HCT116 (cell line): ENCODE measurements at regions not wholly inside any gene's neighbourhood (a gene's known extent, or its start where the extent isn't known, plus 50 kb on each side); places are given as distances from the start of the nearest gene placed in this dataset.
A peak's percentile ranks its signal among the peaks of the same experiment; 100 is the strongest.

Source experiments
- ATAC-seq: fragments of 200-7000 bp; cut with Tn5 transposase; 2 replicates; pipeline ENCODE4 v1.9.1; 2020; ENCODE audit warnings: mild to moderate bottlenecking, moderate library complexity
- BruUV-seq: library from RNA; stranded (reverse); fragments of 400-500 nt; replicated peaks from 2 replicates; lab custom pipeline; 2021; lab: Mats Ljungman, UMichigan
- CTCF ChIA-PET: fragments of 300-600 bp; sonication (Branson Sonifier 250); formaldehyde crosslinking; loops from one replicate; lab custom pipeline; 2021; ENCODE audit warnings: antibody characterized with exemption; lab: Charles Lee
- POLR2A ChIA-PET: fragments of 300-600, 350-600 bp; sonication (Branson Sonifier 250); formaldehyde crosslinking; loops from one replicate; lab custom pipeline; 2021; ENCODE audit warnings: antibody characterized with exemption; lab: Charles Lee
- RAD21 ChIA-PET, 2 experiments: fragments of 300-600 bp; sonication (Branson Sonifier 250); formaldehyde crosslinking; loops; one replicate each; lab custom pipeline; 2023; ENCODE audit warnings: low total read pairs in 2 of 2; ENCODE audit not compliant: uncharacterized antibody in 2 of 2, unreplicated experiment in 2 of 2, low non-redundant PET in 1 of 2; lab: Charles Lee
- DNase-seq: peaks from one replicate; pipeline ENCODE4 v3.0.0-alpha.2; 2010; ENCODE audit warnings: low read depth, low spot score
- H2AFZ ChIP-seq: fragments of 200-600 bp; shearing (Covaris generic), sonication (generic); 2 replicates; pipeline ENCODE4 v1.6.1; 2017; ENCODE audit warnings: low read depth, mixed run types, mixed read lengths, antibody characterized with exemption, low read length; ENCODE audit not compliant: poor library complexity, severe bottlenecking
- H3K27ac ChIP-seq: 2 replicates; pipeline ENCODE4 v1.5.1; 2012; ENCODE audit warnings: low read depth, low read length
- H3K27me3 ChIP-seq: fragments of 200-600 bp; sonication (generic); 2 replicates; pipeline ENCODE4 v1.6.1; 2016; ENCODE audit warnings: mixed run types, low read length, mixed read lengths; ENCODE audit not compliant: insufficient read depth
- H3K36me3 ChIP-seq, 2 experiments: fragments of 200-500 bp in 1 of 2; fragments of 200-600 bp in 1 of 2; sonication (Bioruptor generic) in 1 of 2; sonication (generic) in 1 of 2; 2 replicates each; pipeline versions ENCODE4 v1.5.1 to v1.6.1; 2014 to 2016; ENCODE audit warnings: low read length in 2 of 2, inconsistent platforms in 1 of 2, mixed read lengths in 1 of 2, mixed run types in 1 of 2; ENCODE audit not compliant: insufficient read depth in 2 of 2, control insufficient read depth in 1 of 2
- H3K4me1 ChIP-seq, 2 experiments: fragments of 200-600 bp in 1 of 2; sonication (generic) in 1 of 2; 2 replicates each; pipeline versions ENCODE4 v1.5.1 to v1.6.1; 2012 to 2017; ENCODE audit warnings: low read length in 2 of 2, inconsistent platforms in 1 of 2, mild to moderate bottlenecking in 1 of 2, mixed read lengths in 1 of 2, mixed run types in 1 of 2, moderate library complexity in 1 of 2; ENCODE audit not compliant: insufficient read depth in 2 of 2, control insufficient read depth in 1 of 2
- H3K4me2 ChIP-seq: fragments of 200-600 bp; sonication (generic); 2 replicates; pipeline ENCODE4 v1.6.1; 2017; ENCODE audit warnings: mixed run types, low read length, mixed read lengths
- H3K4me3 ChIP-seq, 2 experiments: fragments of 200-600 bp in 1 of 2; sonication (generic) in 1 of 2; replicated peaks in 1 of 2; 2 replicates each; pipeline ENCODE4 v1.5.1; 2011 to 2016; ENCODE audit warnings: low read length in 2 of 2, control low read depth in 1 of 2, low read depth in 1 of 2, mild to moderate bottlenecking in 1 of 2, mixed read lengths in 1 of 2, mixed run types in 1 of 2
- H3K79me2 ChIP-seq: fragments of 200-600 bp; sonication (generic); 2 replicates; pipeline ENCODE4 v1.6.1; 2017; ENCODE audit warnings: mild to moderate bottlenecking, mixed run types, low read length, moderate library complexity, mixed read lengths; ENCODE audit not compliant: insufficient read depth
- H3K9ac ChIP-seq: fragments of 200-600 bp; sonication (generic); 2 replicates; pipeline ENCODE4 v1.6.1; 2016; ENCODE audit warnings: low read length, mixed read lengths
- H3K9me2 ChIP-seq: fragments of 200-600 bp; sonication (generic), shearing (Covaris generic); 2 replicates; pipeline ENCODE4 v1.6.1; 2017; ENCODE audit warnings: mixed run types, mild to moderate bottlenecking, moderate library complexity; ENCODE audit not compliant: insufficient read depth
- H3K9me3 ChIP-seq, 2 experiments: fragments of 200-500 bp in 1 of 2; fragments of 200-600 bp in 1 of 2; sonication (Bioruptor generic) in 1 of 2; sonication (generic) in 1 of 2; 2 replicates each; pipeline ENCODE4 v1.6.1; 2014 to 2017; ENCODE audit warnings: low read length in 2 of 2, mixed read lengths in 2 of 2, inconsistent platforms in 1 of 2, low read depth in 1 of 2, mild to moderate bottlenecking in 1 of 2, mixed run types in 1 of 2, moderate library complexity in 1 of 2; ENCODE audit not compliant: control insufficient read depth in 1 of 2, insufficient read depth in 1 of 2
- H4K20me1 ChIP-seq: fragments of 200-600 bp; sonication (generic), shearing (Covaris generic); 2 replicates; pipeline ENCODE4 v1.6.1; 2017; ENCODE audit warnings: mixed run types, mild to moderate bottlenecking, moderate library complexity; ENCODE audit not compliant: insufficient read depth
- FOSL1 ChIP-seq: IDR thresholded peaks from 2 replicates; pipeline ENCODE4 v1.6.1; 2012; ENCODE audit warnings: low read depth
- JUND ChIP-seq: IDR thresholded peaks from 2 replicates; pipeline ENCODE4 v1.6.1; 2012
- RAD21 ChIP-seq: IDR thresholded peaks from 2 replicates; pipeline ENCODE4 v1.6.1; 2012; ENCODE audit warnings: low read depth, mild to moderate bottlenecking
- SIN3A ChIP-seq: IDR thresholded peaks from 2 replicates; pipeline ENCODE4 v1.6.1; 2012; ENCODE audit warnings: low read depth
- ZNF274 ChIP-seq: fragments of 200-500 bp; sonication (Bioruptor generic); IDR thresholded peaks from 2 replicates; pipeline ENCODE4 v1.6.1; 2014; ENCODE audit warnings: mild to moderate bottlenecking, low read depth, low read length, inconsistent platforms
- intact Hi-C: fragments of 100-400 bp; cut with micrococcal nuclease; formaldehyde crosslinking; loops from 2 replicates; pipeline ENCODE4 v1.10.0; 2022
- TF ChIP-seq, protein P1 (sequence below): IDR thresholded peaks from 2 replicates; pipeline ENCODE4 v1.6.1; 2012; ENCODE audit warnings: low read depth

DNA sequence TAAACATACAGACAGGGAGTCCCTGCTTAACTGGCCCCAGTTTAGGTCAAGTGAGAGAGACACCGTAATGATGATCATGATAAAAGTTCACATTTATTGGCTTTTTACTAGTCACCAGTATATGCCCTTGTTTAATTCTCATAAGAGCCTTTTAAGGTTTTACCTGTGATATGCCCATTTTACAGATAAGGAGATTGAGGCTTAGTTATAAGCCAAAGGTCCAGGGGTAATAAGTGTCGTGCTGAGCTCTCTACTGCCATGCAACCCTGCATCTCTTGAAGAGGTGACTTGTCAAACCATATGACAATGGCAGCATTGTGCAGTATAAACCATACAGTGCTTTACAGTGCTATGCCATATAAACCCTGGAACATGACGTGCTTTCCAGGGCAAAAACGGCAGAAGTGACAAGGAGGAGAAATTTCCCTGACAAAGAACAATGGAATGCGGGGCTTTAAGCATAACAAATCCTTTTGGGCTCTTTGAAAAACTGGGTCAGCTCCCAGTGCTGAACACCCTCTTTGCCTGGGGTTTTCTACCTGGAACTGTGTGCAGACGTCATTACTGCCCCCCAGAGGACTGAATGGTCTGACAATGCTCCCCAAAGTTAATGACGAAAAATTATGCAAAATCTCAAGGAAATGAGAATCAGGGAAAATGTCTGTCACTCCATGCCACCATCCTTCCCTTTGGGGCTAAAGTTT is 59.7 kb upstream of the C14orf132 start:
- Histone ChIP-seq H3K9ac (no peak overlapping the region), H4K20me1 (no peaks in the 10 kb centered on the region), H3K9me2 (no peaks in the 10 kb centered on the region), H3K4me2 (no peak overlapping the region), H3K27ac (no peak overlapping the region), H3K36me3 (no peaks in the 10 kb centered on the region), H2AFZ (no peak overlapping the region), H3K4me1 (no peaks in the 10 kb centered on the region), H3K27me3 (peaks cover 29% of the 10 kb centered on the region), H3K9me3 (no peaks in the 10 kb centered on the region), H3K4me3 (no peak overlapping the region), H3K79me2 (no peaks in the 10 kb centered on the region)
- CTCF ChIA-PET = no interaction called here
- TF ChIP-seq SIN3A (no peak), RAD21 (peak; percentile 16; the same call in 1 of the 2 replicates)
- BruUV-seq = no TSS peak
- DNase-seq = no peak
- POLR2A ChIA-PET = no interaction called here
- intact Hi-C loops = no loop called here
- no peak for ATAC-seq
- RAD21 ChIA-PET = no interaction called here

DNA sequence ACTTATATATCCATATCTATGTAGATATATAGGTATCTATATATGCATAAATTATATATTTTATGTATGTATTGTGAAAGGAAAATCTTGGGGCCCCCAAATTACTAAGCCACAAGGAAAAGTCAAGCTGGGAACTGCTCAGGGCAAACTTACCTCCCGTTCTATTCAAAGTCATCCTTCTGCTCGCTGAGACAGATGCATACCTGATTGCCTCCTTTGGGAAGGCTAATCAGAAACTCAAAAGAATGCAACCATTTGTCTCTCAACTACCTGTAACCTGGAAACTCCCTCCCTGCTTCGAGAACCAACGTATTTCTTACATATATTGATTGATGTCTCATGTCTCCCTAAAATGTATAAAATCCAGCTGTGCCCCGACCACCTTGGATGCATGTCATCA is 58.8 kb upstream of the C14orf132 start:
- no peak overlapping the region for H3K4me2 ChIP-seq
- TF ChIP-seq FOSL1 (no peak), JUND (no peak), ZNF274 (no peak)
- TF ChIP-seq, protein P1, sequence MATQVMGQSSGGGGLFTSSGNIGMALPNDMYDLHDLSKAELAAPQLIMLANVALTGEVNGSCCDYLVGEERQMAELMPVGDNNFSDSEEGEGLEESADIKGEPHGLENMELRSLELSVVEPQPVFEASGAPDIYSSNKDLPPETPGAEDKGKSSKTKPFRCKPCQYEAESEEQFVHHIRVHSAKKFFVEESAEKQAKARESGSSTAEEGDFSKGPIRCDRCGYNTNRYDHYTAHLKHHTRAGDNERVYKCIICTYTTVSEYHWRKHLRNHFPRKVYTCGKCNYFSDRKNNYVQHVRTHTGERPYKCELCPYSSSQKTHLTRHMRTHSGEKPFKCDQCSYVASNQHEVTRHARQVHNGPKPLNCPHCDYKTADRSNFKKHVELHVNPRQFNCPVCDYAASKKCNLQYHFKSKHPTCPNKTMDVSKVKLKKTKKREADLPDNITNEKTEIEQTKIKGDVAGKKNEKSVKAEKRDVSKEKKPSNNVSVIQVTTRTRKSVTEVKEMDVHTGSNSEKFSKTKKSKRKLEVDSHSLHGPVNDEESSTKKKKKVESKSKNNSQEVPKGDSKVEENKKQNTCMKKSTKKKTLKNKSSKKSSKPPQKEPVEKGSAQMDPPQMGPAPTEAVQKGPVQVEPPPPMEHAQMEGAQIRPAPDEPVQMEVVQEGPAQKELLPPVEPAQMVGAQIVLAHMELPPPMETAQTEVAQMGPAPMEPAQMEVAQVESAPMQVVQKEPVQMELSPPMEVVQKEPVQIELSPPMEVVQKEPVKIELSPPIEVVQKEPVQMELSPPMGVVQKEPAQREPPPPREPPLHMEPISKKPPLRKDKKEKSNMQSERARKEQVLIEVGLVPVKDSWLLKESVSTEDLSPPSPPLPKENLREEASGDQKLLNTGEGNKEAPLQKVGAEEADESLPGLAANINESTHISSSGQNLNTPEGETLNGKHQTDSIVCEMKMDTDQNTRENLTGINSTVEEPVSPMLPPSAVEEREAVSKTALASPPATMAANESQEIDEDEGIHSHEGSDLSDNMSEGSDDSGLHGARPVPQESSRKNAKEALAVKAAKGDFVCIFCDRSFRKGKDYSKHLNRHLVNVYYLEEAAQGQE = no peak
- no peak overlapping the region for H3K27ac ChIP-seq
- ATAC-seq (no peak), DNase-seq (no peak)
- H3K9me2 ChIP-seq = no peaks in the 10 kb centered on the region
- H3K79me2 ChIP-seq = no peaks in the 10 kb centered on the region
- POLR2A ChIA-PET = no interaction called here
- H3K36me3 ChIP-seq = no peaks in the 10 kb centered on the region
- no peaks in the 10 kb centered on the region for H3K9me3 ChIP-seq
- RAD21 ChIA-PET = no interaction called here
- no peak overlapping the region for H3K4me3 ChIP-seq
- no peak overlapping the region for H2AFZ ChIP-seq
- CTCF ChIA-PET = no interaction called here
- peaks cover 29% of the 10 kb centered on the region for H3K27me3 ChIP-seq
- no peaks in the 10 kb centered on the region for H4K20me1 ChIP-seq
- no TSS peak for BruUV-seq
- H3K9ac ChIP-seq = no peak overlapping the region
- intact Hi-C loops = no loop called here
- no peaks in the 10 kb centered on the region for H3K4me1 ChIP-seq
